Right ventricle myocardium inferior (tissue), 1 donor: ENCODE measurements at regions not wholly inside any gene's neighbourhood (a gene's known extent, or its start where the extent isn't known, plus 50 kb on each side); places are given as distances from the start of the nearest gene placed in this dataset.

Experiments
- ATAC-seq: fragments of 200-7000 bp; cut with Tn5 transposase; one replicate; pipeline ENCODE4 v1.9.1; 2020; ENCODE audit warnings: mild to moderate bottlenecking, moderate library complexity
- DNase-seq: peaks from one replicate; pipeline ENCODE4 v3.0.0; 2021; ENCODE audit errors: missing footprints
- intact Hi-C: fragments of 100-400 bp; cut with DNase I; formaldehyde crosslinking; loops from one replicate; pipeline ENCODE4 v1.11.0; 2022
- donor health status: DM: no; HTN: yes; CAD: no; lungs with severe emphysema.

- DNase-seq, result no peak
- ATAC-seq, result no peak
- intact Hi-C loops, result no loop called here
Observed at GRCh38 chr7:84250452-84250851, 55.9 kb upstream of the SEMA3A start.

GRCh38 chr7:84249656-84250055, 55.1 kb upstream of the SEMA3A start:
- intact Hi-C loops, result no loop called here
- ATAC-seq (no peak), DNase-seq (no peak)

GRCh38 chr7:84248843-84249242, 54.3 kb upstream of the SEMA3A start:
- DNase-seq, result no peak
- ATAC-seq, result peak; percentile 26
- intact Hi-C loops, result no loop called here

GRCh38 chr7:84248267-84248666, 53.7 kb upstream of the SEMA3A start:
- intact Hi-C loops, result no loop called here
- ATAC-seq (peak; percentile 42), DNase-seq (no peak)

- DNase-seq, result no peak
Observed at GRCh38 chr7:84247591-84247990, 53.0 kb upstream of the SEMA3A start.

DNA sequence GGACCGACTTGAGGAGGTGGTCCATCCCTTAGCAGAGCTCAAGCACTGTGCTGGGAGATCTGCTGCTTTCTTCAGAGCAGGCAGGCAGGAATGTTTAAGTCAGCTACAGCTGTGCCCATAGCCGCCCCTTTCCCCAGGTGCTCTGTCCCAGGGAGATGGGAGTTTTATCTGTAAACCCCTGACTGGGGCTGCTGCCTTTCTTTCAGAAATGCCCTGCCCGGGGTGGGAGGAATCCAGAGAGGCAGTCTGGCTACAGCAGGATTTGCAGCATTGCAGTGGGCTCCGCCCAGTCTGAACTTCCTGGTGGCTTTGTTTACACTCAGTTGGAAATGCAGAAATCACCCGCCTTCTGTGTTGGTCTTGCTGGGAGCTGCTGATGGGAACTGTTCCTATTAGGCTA, 51.2 kb upstream of the SEMA3A start:
- DNase-seq (no peak), ATAC-seq (no peak)
- intact Hi-C loops, result no loop called here

More at GRCh38 chr7:84247591-84247990, 53.0 kb upstream of the SEMA3A start:
- intact Hi-C loops, result no loop called here
- no peak for ATAC-seq
